ENCODE measurements at regions not wholly inside any gene's neighbourhood (a gene's known extent, or its start where the extent isn't known, plus 50 kb on each side); places are given as distances from the start of the nearest gene placed in this dataset.

GRCh38 chr2:126315828-126316227, 340.1 kb upstream of the GYPC start:
- Histone ChIP-seq H3K4me3 (no peak overlapping the region), H3K27me3 (no peaks in the 10 kb centered on the region), H3K27ac (no peak overlapping the region), H3K4me1 (no peaks in the 10 kb centered on the region), H3K9me3 (no peaks in the 10 kb centered on the region), H3K36me3 (no peaks in the 10 kb centered on the region)
- intact Hi-C loops (cut with DNase I): no loop called here
- no peak for ATAC-seq
- WGBS, 2 donors: 71 to 80% methylated on average over 1 of the region's 1 CpG
- TF ChIP-seq CTCF (IDR thresholded peaks at IDR 0.05): no peak
- DNase-seq: no peak

- ATAC-seq (no peak), DNase-seq (no peak)
- H3K27me3 ChIP-seq: no peaks in the 10 kb centered on the region
- H3K36me3 ChIP-seq: no peaks in the 10 kb centered on the region
- WGBS, 2 donors: 79 to 83% methylated on average over 2 of the region's 2 CpGs
- TF ChIP-seq CTCF (IDR thresholded peaks at IDR 0.05): no peak
- no peak overlapping the region for H3K4me3 ChIP-seq
- H3K4me1 ChIP-seq: no peaks in the 10 kb centered on the region
- H3K9me3 ChIP-seq: no peaks in the 10 kb centered on the region
- H3K27ac ChIP-seq: no peak overlapping the region
- intact Hi-C loops (cut with DNase I): no loop called here
These were observed 338.0 kb upstream of the GYPC start for GRCh38 chr2:126317790-126318431.

GRCh38 chr2:126322342-126322741, 333.6 kb upstream of the GYPC start:
- no peaks in the 10 kb centered on the region for H3K4me1 ChIP-seq
- H3K27ac ChIP-seq: no peak overlapping the region
- TF ChIP-seq CTCF (IDR thresholded peaks at IDR 0.05): no peak
- no peak for DNase-seq
- no peak for ATAC-seq
- H3K9me3 ChIP-seq: no peaks in the 10 kb centered on the region
- H3K36me3 ChIP-seq: no peaks in the 10 kb centered on the region
- H3K27me3 ChIP-seq: no peaks in the 10 kb centered on the region
- intact Hi-C loops (cut with DNase I): no loop called here
- 88 to 96% methylated on average over 3 of the region's 3 CpGs for WGBS, 2 donors
- H3K4me3 ChIP-seq: no peak overlapping the region

GRCh38 chr2:126325202-126325601, 330.8 kb upstream of the GYPC start:
- no peak for TF ChIP-seq CTCF (IDR thresholded peaks at IDR 0.05)
- Histone ChIP-seq H3K4me3 (no peak overlapping the region), H3K27ac (no peak overlapping the region), H3K4me1 (no peaks in the 10 kb centered on the region), H3K36me3 (no peaks in the 10 kb centered on the region), H3K27me3 (no peaks in the 10 kb centered on the region), H3K9me3 (peaks cover 0 to 5% (median 0%) of the 10 kb centered on the region in 11 donors)
- intact Hi-C loops (cut with DNase I): no loop called here
- DNase-seq: no peak
- WGBS, 2 donors: 45 to 62% methylated on average over 5 of the region's 5 CpGs
- no peak for ATAC-seq
